ENCODE measurements at regions not wholly inside any gene's neighbourhood (a gene's known extent, or its start where the extent isn't known, plus 50 kb on each side); places are given as distances from the start of the nearest gene placed in this dataset.

GRCh38 chr5:148913493-148913892, 87.1 kb downstream of the ADRB2 start:
- no peak for DNase-seq (ENCODE audit: low read depth)

- peak; percentile 57 for DNase-seq (ENCODE audit: low read depth)
Measured at GRCh38 chr5:148913985-148914431, 87.6 kb downstream of the ADRB2 start.

- DNase-seq (ENCODE audit: low read depth), result no peak
Measured at GRCh38 chr5:148915224-148915817, 88.9 kb downstream of the ADRB2 start.

GRCh38 chr5:148920646-148921288, 94.4 kb downstream of the ADRB2 start:
- DNase-seq (ENCODE audit: low read depth), result no peak

GRCh38 chr5:148921350-148921749, 94.9 kb downstream of the ADRB2 start:
- no peak for DNase-seq (ENCODE audit: low read depth)

- no peak for DNase-seq (ENCODE audit: low read depth)
Measured at GRCh38 chr5:148922606-148923005, 96.2 kb downstream of the ADRB2 start.

GRCh38 chr5:148923023-148923422, 96.6 kb downstream of the ADRB2 start:
- DNase-seq (ENCODE audit: low read depth), result no peak

GRCh38 chr5:148924817-148925216, 98.4 kb downstream of the ADRB2 start:
- no peak for DNase-seq (ENCODE audit: low read depth)

- no peak for DNase-seq (ENCODE audit: low read depth)
Measured at GRCh38 chr5:148926207-148926606, 99.8 kb downstream of the ADRB2 start.

- DNase-seq (ENCODE audit: low read depth), result no peak
Measured at GRCh38 chr5:148927307-148927946, 101.0 kb downstream of the ADRB2 start.

GRCh38 chr5:148928141-148928540, 101.7 kb downstream of the ADRB2 start:
- DNase-seq (ENCODE audit: low read depth), result no peak

- DNase-seq (ENCODE audit: low read depth), result no peak
Measured at GRCh38 chr5:148931453-148932057, 105.1 kb downstream of the ADRB2 start.

GRCh38 chr5:148932355-148932935, 106.0 kb downstream of the ADRB2 start:
- no peak for DNase-seq (ENCODE audit: low read depth)

GRCh38 chr5:148933903-148934432, 107.6 kb downstream of the ADRB2 start:
- no peak for DNase-seq (ENCODE audit: low read depth)

GRCh38 chr5:148934895-148935400, 108.5 kb downstream of the ADRB2 start:
- DNase-seq (ENCODE audit: low read depth), result no peak

GRCh38 chr5:148937239-148937638, 110.8 kb downstream of the ADRB2 start:
- DNase-seq (ENCODE audit: low read depth), result no peak

- DNase-seq (ENCODE audit: low read depth), result no peak
Measured at GRCh38 chr5:148937830-148938521, 111.6 kb downstream of the ADRB2 start.

- no peak for DNase-seq (ENCODE audit: low read depth)
Measured at GRCh38 chr5:148938522-148938882, 112.1 kb downstream of the ADRB2 start.

- peak; percentile 23 for DNase-seq (ENCODE audit: low read depth)
Measured at GRCh38 chr5:148939676-148940075, 113.3 kb downstream of the ADRB2 start.

GRCh38 chr5:148941810-148942209, 115.4 kb downstream of the ADRB2 start:
- no peak for DNase-seq (ENCODE audit: low read depth)

GRCh38 chr5:148949841-148950470, 112.9 kb downstream of the SH3TC2 start:
- DNase-seq (ENCODE audit: low read depth), result no peak
